ENCODE measurements at regions not wholly inside any gene's neighbourhood (a gene's known extent, or its start where the extent isn't known, plus 50 kb on each side); places are given as distances from the start of the nearest gene placed in this dataset.
A peak's percentile ranks its signal among the peaks of the same experiment; 100 is the strongest.

DNA sequence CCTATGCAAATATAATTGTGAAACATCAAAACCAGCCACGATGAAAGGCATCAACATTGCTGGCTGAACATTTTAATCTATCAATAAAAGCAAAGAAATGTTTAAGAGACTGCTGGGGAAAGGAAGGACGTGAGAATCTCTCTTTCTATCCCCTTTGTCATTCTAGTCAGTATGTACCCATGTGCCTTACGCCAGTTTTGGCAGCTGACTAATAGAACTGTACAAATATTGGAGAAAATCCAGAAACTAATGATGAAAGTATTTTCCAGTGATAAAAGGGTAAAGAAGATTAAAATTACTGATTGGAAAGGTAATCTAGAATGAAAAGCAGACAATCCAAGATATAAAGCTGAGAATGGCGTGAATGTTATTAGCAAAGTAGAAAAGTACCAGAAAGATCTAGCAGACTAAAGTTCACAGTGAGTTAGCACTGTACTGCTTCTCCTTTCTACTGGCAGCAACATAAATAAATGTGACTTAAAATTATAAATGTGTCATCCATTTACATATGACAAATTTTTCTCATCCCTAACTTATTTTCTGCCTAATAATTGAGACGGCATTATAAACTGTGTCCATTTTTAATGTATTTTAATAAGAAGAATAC is 401.9 kb upstream of the CNTN4 start:
- no peak for DNase-seq

GRCh38 chr3:1699361-1699920 is 399.2 kb upstream of the CNTN4 start:
- DNase-seq: no peak

- no peak for DNase-seq
These were observed 398.0 kb upstream of the CNTN4 start for GRCh38 chr3:1700650-1701049.

DNA sequence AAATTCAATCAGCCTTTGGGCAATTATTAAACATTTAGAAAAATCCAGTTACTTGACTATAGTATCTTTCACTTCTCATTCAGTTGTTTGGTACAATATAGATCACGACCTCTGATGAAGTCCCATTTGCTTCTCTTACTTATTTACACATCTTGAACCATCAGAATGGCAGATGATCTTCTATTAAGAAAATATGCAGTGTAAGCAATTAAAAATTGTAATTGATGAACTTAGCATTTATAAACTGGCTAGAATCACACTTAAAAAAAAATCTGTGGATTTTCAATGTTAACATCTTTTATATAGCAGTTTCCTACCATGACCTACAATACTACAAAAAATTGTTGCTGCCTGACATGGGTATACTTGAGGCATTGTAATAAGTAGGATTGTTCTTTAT is 395.5 kb upstream of the CNTN4 start:
- no peak for DNase-seq

- DNase-seq: no peak
These were observed 388.0 kb upstream of the CNTN4 start for GRCh38 chr3:1710663-1711062.

DNA sequence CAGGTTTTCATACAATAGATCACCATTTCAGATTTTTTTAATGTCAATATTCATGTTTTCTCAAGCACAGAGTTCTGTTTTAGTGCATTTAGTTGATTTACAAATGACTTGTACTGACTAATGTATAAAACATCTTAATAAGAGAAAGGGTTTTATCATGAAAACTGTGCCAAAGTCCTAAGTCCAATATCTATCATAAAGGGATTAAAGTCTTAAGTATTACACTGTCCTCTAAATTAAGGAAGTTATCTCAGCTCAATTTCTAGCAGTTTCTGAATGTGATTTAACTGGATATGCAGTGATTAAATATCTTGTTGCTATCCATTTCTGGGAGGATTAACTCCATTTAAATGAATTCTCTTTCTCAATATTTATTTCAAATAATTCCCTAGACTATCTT is 381.1 kb upstream of the CNTN4 start:
- no peak for DNase-seq

GRCh38 chr3:1723726-1724125 is 374.9 kb upstream of the CNTN4 start:
- DNase-seq: no peak

DNA sequence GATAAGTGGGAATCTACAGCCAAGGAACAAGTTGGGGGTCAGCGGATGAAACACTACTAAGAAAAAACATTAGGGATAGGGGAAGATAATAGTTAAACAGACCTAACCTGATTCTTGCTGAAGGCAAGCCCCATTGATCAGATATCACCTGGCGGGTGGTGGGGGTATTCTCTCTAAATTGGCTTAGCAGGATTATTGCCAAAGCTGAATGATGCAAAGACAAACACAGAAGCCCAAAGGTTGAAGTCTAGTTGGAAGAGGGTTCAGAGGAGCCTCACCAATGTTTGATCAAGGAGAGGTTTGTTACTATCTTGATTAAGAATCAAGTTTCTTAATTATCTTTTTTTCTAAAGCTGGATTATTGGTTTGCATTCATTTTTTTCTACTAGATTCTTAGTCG is 371.9 kb upstream of the CNTN4 start:
- DNase-seq: no peak

DNA sequence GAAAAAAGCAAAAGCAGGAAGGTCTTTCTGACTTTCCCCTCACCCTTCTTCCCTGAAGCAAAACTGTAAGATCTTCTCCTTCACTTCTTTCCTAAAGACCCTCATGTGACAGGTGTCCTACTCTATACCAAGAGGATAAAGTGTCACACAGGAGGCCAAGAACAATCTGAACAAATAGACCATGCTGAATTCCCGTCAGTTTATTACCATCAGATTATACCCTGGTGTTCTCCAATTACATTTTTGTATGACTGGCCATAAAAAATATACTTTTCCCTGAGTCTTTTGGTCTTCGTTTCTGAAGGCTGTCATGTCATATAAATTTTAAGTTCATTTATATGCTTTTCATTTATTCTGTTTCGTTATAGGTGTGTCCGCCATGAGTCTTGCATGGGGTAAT is 371.4 kb upstream of the CNTN4 start:
- no peak for DNase-seq

- DNase-seq: no peak
These were observed 370.2 kb upstream of the CNTN4 start for GRCh38 chr3:1728510-1728909.

DNA sequence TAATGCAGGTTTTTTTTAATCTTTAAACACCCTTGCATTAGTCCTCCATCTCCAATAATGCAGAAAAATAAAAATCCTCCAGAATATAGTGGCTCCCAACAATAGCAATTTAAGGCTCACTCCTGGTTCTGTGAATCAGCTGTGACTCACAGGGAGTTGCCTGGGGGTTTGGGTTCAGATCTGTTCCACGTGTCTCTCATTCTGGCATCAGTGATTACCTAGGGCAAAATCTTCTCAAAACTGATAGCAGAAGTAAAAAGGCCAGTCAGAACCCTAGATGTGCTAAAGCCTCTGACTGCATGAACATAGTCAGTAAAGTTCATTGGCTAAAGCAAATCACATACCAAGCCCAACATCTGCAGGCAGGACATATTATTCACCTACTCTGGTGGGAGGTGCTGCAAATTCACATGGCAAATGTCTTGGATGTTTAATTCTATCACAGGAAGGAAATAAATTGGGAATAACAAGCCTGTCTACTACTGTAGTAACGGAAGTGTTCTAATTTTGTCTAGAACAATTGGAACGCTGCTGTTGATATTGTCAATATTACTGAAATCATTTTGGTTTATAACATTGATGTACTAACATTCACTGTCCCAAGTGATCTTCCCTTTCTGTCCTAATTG is 364.1 kb upstream of the CNTN4 start:
- no peak for DNase-seq

DNA sequence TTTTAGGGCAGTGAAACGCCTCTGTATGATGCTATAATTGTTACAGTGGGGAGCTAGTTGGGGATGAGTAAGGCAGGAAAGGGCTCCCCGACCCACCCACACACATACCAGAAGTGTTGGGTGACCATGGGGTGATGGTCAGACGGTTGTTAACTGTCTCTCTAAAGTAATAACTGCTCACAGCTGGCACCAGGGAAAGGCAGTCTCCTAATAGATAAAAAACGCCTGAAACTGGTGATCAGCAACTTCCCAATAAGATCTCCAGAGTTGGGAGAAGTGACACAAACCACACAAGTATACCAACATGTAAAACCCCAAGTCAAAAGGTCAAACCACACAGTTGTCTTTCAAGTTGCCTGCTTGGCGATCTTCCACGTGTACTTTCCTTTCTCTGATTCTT is 346.5 kb upstream of the CNTN4 start:
- no peak for DNase-seq

GRCh38 chr3:1766384-1766783 is 332.3 kb upstream of the CNTN4 start:
- DNase-seq: peak; percentile 17

DNA sequence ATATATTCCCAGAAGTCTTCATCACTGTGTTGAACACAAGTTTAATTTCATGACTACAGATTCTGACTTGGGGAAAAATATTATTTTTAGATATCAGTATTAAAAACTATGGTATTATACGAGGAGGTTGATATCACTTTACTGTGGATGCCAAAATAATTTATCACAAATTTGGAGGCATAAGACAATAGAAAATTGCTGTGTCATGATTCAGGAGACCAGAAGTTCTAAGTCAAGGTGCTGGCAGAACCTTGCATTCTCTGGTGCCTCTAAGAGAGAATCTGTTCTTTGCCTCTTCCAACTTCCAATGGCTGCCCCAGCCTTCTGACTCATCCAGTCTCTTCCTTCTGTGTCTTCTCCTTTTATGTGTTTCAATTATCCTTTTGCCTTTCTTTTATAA is 325.0 kb upstream of the CNTN4 start:
- no peak for DNase-seq

- DNase-seq: no peak
These were observed 324.1 kb upstream of the CNTN4 start for GRCh38 chr3:1774597-1774996.

DNA sequence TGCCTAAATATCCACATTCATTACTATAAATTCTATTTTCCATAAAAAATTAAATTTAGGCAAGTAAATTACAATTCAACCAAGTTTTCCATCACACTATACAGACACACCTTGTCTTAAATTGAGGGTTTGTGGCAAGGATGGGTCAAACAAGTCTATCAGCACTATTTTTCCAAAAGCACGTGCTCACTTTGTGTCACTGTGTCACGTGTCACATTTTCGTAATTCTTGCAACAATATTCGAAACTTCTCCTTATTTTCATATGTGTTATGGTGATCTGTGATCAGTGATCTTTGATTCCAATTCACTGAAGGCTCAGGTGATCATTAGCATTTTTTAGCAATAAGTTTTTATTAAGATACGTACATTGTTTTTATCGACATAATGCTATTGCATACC is 323.3 kb upstream of the CNTN4 start:
- DNase-seq: no peak

DNA sequence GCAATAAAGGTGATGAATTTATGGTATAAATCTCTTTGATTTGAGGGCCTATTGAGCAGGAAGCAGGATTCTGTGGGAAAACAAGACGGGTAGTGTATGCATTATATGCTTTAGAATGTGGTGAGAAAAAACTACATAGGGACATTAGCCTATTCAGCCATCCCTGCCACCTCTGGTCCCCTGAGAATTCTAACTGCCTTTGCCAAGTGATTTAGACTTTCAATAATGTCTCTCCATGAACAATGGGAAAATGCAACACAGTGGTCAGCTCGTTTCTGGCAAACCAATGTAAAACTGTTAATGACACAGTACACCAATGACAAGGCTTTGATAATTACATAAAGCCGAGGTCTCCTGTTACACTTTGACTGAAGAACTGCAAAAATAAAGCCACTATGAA is 314.7 kb upstream of the CNTN4 start:
- no peak for DNase-seq

- no peak for DNase-seq
These were observed 311.6 kb upstream of the CNTN4 start for GRCh38 chr3:1787094-1787493.

GRCh38 chr3:1792466-1792865 is 306.2 kb upstream of the CNTN4 start:
- no peak for DNase-seq

- DNase-seq: peak; percentile 34
These were observed 299.8 kb upstream of the CNTN4 start for GRCh38 chr3:1798711-1799405.

DNA sequence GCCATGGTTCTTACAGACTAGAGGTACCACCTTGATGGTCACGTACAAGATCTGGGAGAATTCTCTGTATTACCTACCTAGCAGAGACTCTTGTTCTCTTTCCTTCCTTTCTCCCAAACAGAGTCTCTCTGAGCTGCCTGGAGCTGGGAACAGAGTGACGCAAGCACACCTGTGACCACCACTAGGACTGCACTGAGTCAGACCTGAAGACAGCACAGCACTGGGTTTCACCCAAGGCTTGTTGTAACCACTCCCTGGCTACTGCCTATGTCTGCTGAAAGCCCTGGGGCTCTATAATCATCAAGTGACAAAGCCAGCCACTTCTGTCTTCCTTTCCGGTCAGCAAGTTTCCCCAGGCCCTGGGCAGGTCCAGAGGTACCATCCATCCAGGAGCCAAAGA is 293.3 kb upstream of the CNTN4 start:
- DNase-seq: no peak

- DNase-seq: no peak
These were observed 290.1 kb upstream of the CNTN4 start for GRCh38 chr3:1808590-1808989.

DNA sequence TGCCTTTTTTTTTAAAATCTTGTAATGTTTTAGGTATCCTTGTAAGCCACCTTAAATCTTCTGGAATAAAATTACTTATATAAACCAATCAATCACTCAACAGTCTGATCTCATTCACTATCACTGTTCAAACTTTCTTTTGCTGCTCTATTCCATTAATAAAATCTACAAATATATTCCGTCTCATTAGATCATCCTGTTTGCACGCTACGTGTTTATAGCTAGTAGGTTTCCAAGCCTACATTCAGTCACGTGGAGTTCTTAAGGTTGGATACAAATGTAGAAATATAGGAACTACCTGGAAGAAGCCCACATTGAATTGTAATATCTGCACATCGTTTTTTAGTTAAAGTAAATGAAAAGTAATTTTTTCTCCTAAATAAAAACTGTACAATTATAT is 274.8 kb upstream of the CNTN4 start:
- no peak for DNase-seq

- DNase-seq: no peak
These were observed 274.3 kb upstream of the CNTN4 start for GRCh38 chr3:1824359-1824758.
